IgD-negative memory B cell (primary cell): ENCODE measurements at regions not wholly inside any gene's neighbourhood (a gene's known extent, or its start where the extent isn't known, plus 50 kb on each side); places are given as distances from the start of the nearest gene placed in this dataset.
A peak's percentile ranks its signal among the peaks of the same experiment; 100 is the strongest.

Source experiments
- H3K27ac Mint-ChIP-seq, 3 donors: one replicate each; pipeline ENCODE4 v1.8.0; 2020 to 2022; ENCODE audit warnings: mild to moderate bottlenecking in 3 of 3, mixed read lengths in 3 of 3, moderate library complexity in 1 of 3
- H3K27me3 Mint-ChIP-seq: one replicate; pipeline ENCODE4 v1.8.0; 2021; ENCODE audit warnings: mixed read lengths
- H3K36me3 Mint-ChIP-seq: one replicate; pipeline ENCODE4 v1.8.0; 2020; ENCODE audit warnings: mild to moderate bottlenecking, mixed read lengths
- H3K4me1 Mint-ChIP-seq, 3 donors: one replicate each; pipeline ENCODE4 v1.8.0; 2020 to 2022; ENCODE audit warnings: mixed read lengths in 3 of 3, mild to moderate bottlenecking in 1 of 3
- H3K4me3 Mint-ChIP-seq, 4 donors: one replicate each; pipeline ENCODE4 v1.8.0; 2020 to 2022; ENCODE audit warnings: mild to moderate bottlenecking in 4 of 4, mixed read lengths in 4 of 4, moderate library complexity in 3 of 4
- H3K9me3 Mint-ChIP-seq, 3 donors: one replicate each; pipeline ENCODE4 v1.8.0; 2020 to 2021; ENCODE audit warnings: mixed read lengths in 3 of 3, mild to moderate bottlenecking in 1 of 3

DNA sequence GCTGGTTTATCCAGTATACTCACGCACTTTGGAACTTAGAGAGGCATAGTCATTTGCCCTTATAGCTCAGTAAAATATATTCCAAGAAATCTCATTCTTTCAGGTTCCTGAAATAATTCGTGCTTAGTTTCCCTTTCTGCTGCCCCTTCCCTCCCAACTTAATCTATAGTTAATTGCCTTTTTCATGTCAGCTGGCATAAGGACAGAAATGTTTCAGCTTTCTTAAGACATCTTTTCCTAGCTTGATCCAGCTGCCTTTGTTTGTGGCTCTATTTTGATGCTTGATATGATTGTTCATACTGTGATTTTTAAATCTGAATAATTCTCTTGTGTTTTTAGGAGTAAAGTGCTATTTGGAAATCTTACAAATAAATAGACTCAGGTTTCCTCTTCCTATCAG, 120.0 kb upstream of the SEL1L start:
- Mint-ChIP-seq H3K27ac (no peak overlapping the region), H3K4me3 (no peak overlapping the region), H3K27me3 (no peaks in the 10 kb centered on the region), H3K36me3 (no peaks in the 10 kb centered on the region), H3K9me3 (peaks cover 4 to 18% (median 10%) of the 10 kb centered on the region in 3 donors), H3K4me1 (no peaks in the 10 kb centered on the region)

DNA sequence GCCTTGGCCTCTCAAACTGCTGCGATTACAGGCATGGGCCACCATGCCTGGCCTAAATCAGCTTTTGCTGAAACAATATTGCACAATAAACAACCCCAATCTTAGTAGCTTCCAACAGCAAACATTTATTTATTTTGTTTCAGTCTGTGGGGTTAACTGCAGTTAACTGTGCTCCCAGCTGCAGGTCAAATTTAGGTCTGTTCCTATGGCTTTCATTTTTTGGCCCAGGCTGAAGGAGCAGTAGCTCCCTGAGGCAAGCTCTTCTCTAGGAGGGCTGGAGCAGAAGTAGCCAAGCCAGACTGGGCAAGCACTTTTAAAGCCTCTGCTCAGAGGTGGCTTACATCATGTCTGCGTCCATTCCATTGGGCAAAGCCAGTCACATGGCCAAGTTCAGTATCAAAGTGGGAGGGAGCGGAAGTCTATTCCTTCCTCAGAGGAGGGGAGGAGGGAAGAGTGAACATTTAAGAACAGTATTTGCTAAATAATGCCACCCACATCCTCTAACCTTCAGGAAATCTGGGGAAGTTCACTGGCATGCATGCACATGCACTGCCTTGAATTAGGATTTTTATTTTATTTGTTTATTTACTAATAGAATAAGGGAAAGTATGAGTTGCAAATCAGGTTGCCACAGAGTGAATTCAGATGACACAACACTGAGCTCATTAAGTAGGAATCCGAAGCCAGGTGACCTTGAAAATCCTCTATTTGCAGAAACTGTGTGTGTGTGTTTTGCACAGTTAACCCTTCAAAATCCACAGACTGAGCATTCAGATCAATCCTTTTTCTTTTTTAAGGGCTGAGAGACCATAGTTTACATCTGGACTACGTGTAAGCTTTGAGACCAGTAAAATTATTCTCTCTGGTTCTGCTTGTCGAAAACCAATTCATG, 122.0 kb upstream of the SEL1L start:
- Mint-ChIP-seq H3K4me1 (no peaks in the 10 kb centered on the region), H3K27me3 (no peaks in the 10 kb centered on the region), H3K4me3 (no peak overlapping the region), H3K9me3 (peaks cover 6 to 13% (median 7%) of the 10 kb centered on the region in 3 donors), H3K36me3 (no peaks in the 10 kb centered on the region), H3K27ac (no peak overlapping the region)

GRCh38 chr14:81656811-81657210, 123.2 kb upstream of the SEL1L start:
- peaks cover 6 to 13% (median 7%) of the 10 kb centered on the region in 3 donors for H3K9me3 Mint-ChIP-seq
- no peak overlapping the region for H3K27ac Mint-ChIP-seq

GRCh38 chr14:81662066-81662465, 128.4 kb upstream of the SEL1L start:
- H3K27me3 Mint-ChIP-seq = no peaks in the 10 kb centered on the region
- no peak overlapping the region for H3K27ac Mint-ChIP-seq
- H3K9me3 Mint-ChIP-seq = peaks cover 0 to 5% (median 0%) of the 10 kb centered on the region in 3 donors
- no peak overlapping the region for H3K4me3 Mint-ChIP-seq
- no peaks in the 10 kb centered on the region for H3K36me3 Mint-ChIP-seq
- H3K4me1 Mint-ChIP-seq = no peaks in the 10 kb centered on the region

More at GRCh38 chr14:81656811-81657210, 123.2 kb upstream of the SEL1L start:
- no peaks in the 10 kb centered on the region for H3K27me3 Mint-ChIP-seq
- no peaks in the 10 kb centered on the region for H3K4me1 Mint-ChIP-seq
- H3K4me3 Mint-ChIP-seq = no peak overlapping the region
- H3K36me3 Mint-ChIP-seq = no peaks in the 10 kb centered on the region

DNA sequence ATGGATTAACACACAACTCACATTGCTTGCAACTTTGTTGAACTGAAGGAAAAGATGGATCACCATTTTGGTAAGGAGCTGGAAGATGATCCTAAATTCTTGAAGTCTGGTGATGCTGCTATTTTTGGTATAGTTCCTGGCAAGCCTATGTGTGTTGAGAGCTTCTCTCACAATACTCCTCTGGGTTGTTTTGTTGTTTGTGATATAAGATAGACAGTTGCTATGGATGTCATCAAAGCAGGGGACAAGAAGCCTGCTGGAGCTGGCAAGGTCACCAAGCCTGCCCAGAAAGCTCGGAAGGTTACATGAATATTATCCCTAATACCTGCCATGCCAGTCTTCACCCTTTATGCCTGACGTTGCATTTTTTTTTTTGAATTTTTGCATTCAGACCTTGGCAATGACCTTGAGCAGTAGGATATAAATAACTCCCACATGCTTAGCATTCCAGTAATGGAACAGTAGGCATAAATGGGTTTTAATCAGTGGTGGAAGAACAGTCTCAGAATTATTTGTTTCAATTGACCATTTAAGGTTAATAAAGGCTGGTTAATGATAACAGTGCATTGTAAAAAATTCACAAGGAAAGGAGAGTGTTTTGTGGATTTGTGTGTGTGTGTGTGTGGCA, 129.0 kb upstream of the SEL1L start:
- Mint-ChIP-seq H3K27ac (no peak overlapping the region), H3K4me1 (no peaks in the 10 kb centered on the region), H3K27me3 (no peaks in the 10 kb centered on the region), H3K36me3 (peaks cover under 1% of the 10 kb centered on the region), H3K9me3 (peaks cover 0 to 9% (median 0%) of the 10 kb centered on the region in 3 donors), H3K4me3 (peak overlapping the region in 1 of 4 donors; percentile 50)

GRCh38 chr14:81668626-81669274, 135.1 kb upstream of the SEL1L start:
- peaks cover 2% of the 10 kb centered on the region for H3K36me3 Mint-ChIP-seq
- no peaks in the 10 kb centered on the region for H3K4me1 Mint-ChIP-seq
- no peak overlapping the region for H3K27ac Mint-ChIP-seq
- H3K9me3 Mint-ChIP-seq = peaks cover 0 to 5% (median 0%) of the 10 kb centered on the region in 3 donors
- H3K4me3 Mint-ChIP-seq = no peak overlapping the region
- H3K27me3 Mint-ChIP-seq = no peaks in the 10 kb centered on the region

- Mint-ChIP-seq H3K27ac (no peak overlapping the region), H3K36me3 (peaks cover 2% of the 10 kb centered on the region), H3K4me3 (no peak overlapping the region), H3K27me3 (no peaks in the 10 kb centered on the region), H3K4me1 (no peaks in the 10 kb centered on the region), H3K9me3 (peaks cover 0 to 5% (median 0%) of the 10 kb centered on the region in 3 donors)
Measured at GRCh38 chr14:81669308-81669707, 135.7 kb upstream of the SEL1L start.

DNA sequence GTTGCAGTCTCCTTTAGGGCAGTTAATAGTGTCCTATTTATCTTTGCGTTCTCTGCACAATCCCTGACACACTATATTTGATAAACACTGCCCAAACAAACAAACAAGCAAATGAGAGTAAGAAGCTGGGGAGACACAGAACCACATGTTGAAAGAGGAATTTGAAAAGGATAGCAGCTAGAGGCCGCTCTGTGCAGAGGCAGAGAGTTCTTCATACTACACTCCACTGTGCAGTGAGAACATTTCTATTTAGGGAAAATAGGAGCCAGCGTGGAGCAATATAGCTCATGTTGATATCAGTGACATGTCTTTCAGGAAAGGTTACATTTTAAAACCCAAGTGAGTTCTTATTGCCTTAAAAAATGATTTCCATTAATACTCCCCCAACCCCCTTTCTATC, 140.3 kb upstream of the SEL1L start:
- peaks cover 0 to 4% (median 0%) of the 10 kb centered on the region in 3 donors for H3K9me3 Mint-ChIP-seq
- no peaks in the 10 kb centered on the region for H3K36me3 Mint-ChIP-seq
- no peak overlapping the region for H3K27ac Mint-ChIP-seq
- H3K4me1 Mint-ChIP-seq = no peaks in the 10 kb centered on the region
- H3K4me3 Mint-ChIP-seq = no peak overlapping the region
- H3K27me3 Mint-ChIP-seq = peaks cover 2% of the 10 kb centered on the region

DNA sequence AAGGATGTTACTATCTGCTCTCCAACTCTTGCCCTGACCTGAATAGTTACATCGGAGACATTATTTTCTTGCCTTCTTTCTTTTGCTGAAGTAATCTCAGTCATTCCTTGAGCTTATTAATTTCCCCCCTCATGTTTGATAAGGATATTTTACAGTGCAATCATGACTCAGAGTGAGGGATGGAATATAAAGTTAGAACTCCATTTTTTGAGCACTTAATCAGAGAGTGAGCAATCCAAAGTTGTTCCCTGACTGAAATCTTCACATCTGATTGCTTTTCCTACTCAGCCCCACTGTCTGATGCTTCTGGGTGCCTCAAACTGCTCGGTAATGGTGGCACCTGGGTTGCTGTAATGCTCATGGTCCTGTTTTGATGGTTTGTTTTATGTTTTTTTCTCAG, 142.7 kb upstream of the SEL1L start:
- Mint-ChIP-seq H3K27me3 (peaks cover 2% of the 10 kb centered on the region), H3K27ac (no peak overlapping the region), H3K4me3 (no peak overlapping the region), H3K36me3 (no peaks in the 10 kb centered on the region), H3K4me1 (peaks cover 0 to 1% (median 0%) of the 10 kb centered on the region in 3 donors), H3K9me3 (peaks cover 0 to 6% (median 0%) of the 10 kb centered on the region in 3 donors)

GRCh38 chr14:81676879-81677278, 143.2 kb upstream of the SEL1L start:
- peaks cover 2% of the 10 kb centered on the region for H3K27me3 Mint-ChIP-seq
- H3K9me3 Mint-ChIP-seq = peaks cover 0 to 6% (median 0%) of the 10 kb centered on the region in 3 donors
- H3K36me3 Mint-ChIP-seq = no peaks in the 10 kb centered on the region
- H3K27ac Mint-ChIP-seq = no peak overlapping the region
- peaks cover 0 to 1% (median 0%) of the 10 kb centered on the region in 3 donors for H3K4me1 Mint-ChIP-seq
- no peak overlapping the region for H3K4me3 Mint-ChIP-seq

GRCh38 chr14:81677736-81678135, 144.1 kb upstream of the SEL1L start:
- no peaks in the 10 kb centered on the region for H3K36me3 Mint-ChIP-seq
- H3K4me1 Mint-ChIP-seq = peaks cover 0 to 1% (median 0%) of the 10 kb centered on the region in 3 donors
- H3K27me3 Mint-ChIP-seq = peaks cover 2% of the 10 kb centered on the region
- no peak overlapping the region for H3K27ac Mint-ChIP-seq
- peaks cover 0 to 4% (median 0%) of the 10 kb centered on the region in 3 donors for H3K9me3 Mint-ChIP-seq
- H3K4me3 Mint-ChIP-seq = peak overlapping the region in 1 of 4 donors; percentile 24

DNA sequence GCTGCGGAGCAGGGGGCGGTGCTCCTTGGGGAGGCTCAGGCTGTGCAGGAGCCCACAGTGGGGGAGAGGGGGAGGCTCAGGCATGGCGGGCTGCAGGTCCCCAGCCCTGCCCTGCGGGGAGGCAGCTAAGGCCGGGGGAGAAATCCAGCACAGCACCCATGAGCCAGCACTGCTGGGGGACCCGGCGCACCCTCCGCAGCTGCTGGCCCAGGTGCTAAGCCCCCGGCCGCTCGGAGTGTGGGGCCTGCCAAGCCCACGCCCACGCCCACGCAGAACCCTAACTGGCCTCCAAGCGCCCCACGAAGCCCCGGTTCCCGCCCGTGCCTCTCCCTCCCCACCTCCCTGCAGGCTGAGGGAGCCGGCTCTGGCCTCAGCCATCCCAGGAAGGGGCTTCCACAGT, 145.6 kb upstream of the SEL1L start:
- H3K27ac Mint-ChIP-seq = no peak overlapping the region
- peaks cover 0 to 3% (median 0%) of the 10 kb centered on the region in 3 donors for H3K9me3 Mint-ChIP-seq
- H3K36me3 Mint-ChIP-seq = no peaks in the 10 kb centered on the region
- H3K4me3 Mint-ChIP-seq = no peak overlapping the region
- peaks cover 2% of the 10 kb centered on the region for H3K27me3 Mint-ChIP-seq
- H3K4me1 Mint-ChIP-seq = peaks cover 0 to 1% (median 0%) of the 10 kb centered on the region in 3 donors

GRCh38 chr14:81681541-81681940, 147.9 kb upstream of the SEL1L start:
- H3K36me3 Mint-ChIP-seq = no peaks in the 10 kb centered on the region
- no peak overlapping the region for H3K27ac Mint-ChIP-seq
- no peak overlapping the region for H3K4me3 Mint-ChIP-seq
- H3K4me1 Mint-ChIP-seq = peaks cover 0 to 1% (median 0%) of the 10 kb centered on the region in 3 donors
- peaks cover 0 to 7% (median 1%) of the 10 kb centered on the region in 3 donors for H3K9me3 Mint-ChIP-seq
- H3K27me3 Mint-ChIP-seq = peaks cover 2% of the 10 kb centered on the region

GRCh38 chr14:81682134-81682533, 148.5 kb upstream of the SEL1L start:
- peaks cover 0 to 1% (median 0%) of the 10 kb centered on the region in 3 donors for H3K4me1 Mint-ChIP-seq
- H3K9me3 Mint-ChIP-seq = peaks cover 0 to 8% (median 2%) of the 10 kb centered on the region in 3 donors
- H3K27ac Mint-ChIP-seq = no peak overlapping the region
- peaks cover 1% of the 10 kb centered on the region for H3K27me3 Mint-ChIP-seq
- no peak overlapping the region for H3K4me3 Mint-ChIP-seq
- H3K36me3 Mint-ChIP-seq = no peaks in the 10 kb centered on the region

DNA sequence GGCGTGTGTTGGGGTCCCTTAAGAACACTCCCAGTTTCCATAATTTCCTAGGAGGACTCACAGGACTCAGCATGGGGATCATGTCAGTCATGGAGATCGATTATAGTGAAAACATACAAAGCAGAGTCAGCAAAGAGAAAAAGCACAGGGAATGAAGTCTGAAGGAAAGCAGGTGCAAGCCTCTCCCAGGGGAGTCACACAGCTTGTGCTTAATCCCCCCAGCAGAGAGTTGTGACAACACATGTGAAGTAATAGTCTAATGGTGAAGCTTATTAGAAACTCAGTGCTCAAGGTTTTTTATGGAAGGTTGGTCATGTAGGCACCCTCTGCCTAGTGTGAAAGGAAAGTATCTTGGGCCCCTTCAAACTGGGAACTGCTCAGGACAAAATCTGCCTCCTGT, 149.0 kb upstream of the SEL1L start:
- no peaks in the 10 kb centered on the region for H3K27me3 Mint-ChIP-seq
- no peak overlapping the region for H3K4me3 Mint-ChIP-seq
- peaks cover 0 to 6% (median 2%) of the 10 kb centered on the region in 3 donors for H3K9me3 Mint-ChIP-seq
- no peaks in the 10 kb centered on the region for H3K36me3 Mint-ChIP-seq
- H3K4me1 Mint-ChIP-seq = peaks cover 0 to 1% (median 0%) of the 10 kb centered on the region in 3 donors
- no peak overlapping the region for H3K27ac Mint-ChIP-seq
